NCI-H2029 treated with DMSO at 0.1 percent for 48 hours (cell line): ENCODE measurements at regions not wholly inside any gene's neighbourhood (a gene's known extent, or its start where the extent isn't known, plus 50 kb on each side); places are given as distances from the start of the nearest gene placed in this dataset.
"Not testable (repeated sequence)": the region's sequence is repeated elsewhere in the genome, so short reads cannot be mapped to it uniquely, and the experiment has no call there.

Experiments used
- DNase-seq: peaks from one replicate; lab custom pipeline; 2025; lab: John Stamatoyannopoulos, UW

DNA sequence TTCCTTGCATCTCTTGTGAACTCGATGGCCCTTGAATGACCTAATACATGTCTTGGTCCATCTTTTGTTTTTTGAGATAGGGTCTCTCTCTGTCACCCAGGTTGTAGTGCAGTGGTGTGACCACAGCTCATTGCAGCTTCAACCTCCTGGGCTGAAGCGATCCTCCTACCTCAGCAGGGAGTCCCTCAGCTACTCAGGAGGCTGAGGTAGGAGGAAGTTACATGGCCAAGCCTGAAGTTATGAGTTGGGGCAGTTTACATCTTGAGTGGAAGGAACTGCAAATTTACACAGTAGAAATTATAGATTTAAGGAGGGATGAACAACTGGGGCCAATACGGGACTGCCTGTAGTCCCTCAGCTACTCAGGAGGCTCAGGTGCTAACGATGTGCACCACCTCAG lies 97.2 kb upstream of the METTL14 start:
- DNase-seq, result no peak

DNA sequence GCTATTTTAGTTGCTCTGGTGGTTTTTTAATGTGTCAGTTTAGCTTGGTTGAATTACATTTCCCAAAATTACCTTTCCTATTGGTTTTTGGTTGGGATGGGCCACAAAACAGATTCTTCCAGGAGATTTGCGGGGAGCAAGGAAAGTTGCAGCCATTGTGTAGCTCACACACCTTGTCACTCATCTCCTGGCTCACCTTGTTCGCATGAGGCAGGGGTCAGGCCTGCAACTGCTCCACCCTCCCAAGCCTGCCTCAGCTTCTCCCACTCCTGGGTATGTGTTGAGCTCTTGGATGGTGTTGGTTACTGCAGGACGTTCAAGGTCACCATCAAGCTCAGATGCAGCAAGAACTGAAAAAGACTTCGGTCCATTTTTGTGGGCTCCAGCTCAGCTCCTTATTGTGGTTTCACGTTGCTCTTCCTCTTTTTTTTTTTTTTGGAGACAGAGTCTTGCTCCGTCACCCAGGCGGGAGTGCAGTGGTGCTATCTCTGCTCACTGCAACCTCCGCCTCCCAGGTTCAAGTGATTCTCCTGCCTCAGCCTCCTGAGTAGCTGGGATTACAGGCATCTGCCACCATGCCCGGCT lies 95.6 kb upstream of the METTL14 start:
- no peak for DNase-seq

DNA sequence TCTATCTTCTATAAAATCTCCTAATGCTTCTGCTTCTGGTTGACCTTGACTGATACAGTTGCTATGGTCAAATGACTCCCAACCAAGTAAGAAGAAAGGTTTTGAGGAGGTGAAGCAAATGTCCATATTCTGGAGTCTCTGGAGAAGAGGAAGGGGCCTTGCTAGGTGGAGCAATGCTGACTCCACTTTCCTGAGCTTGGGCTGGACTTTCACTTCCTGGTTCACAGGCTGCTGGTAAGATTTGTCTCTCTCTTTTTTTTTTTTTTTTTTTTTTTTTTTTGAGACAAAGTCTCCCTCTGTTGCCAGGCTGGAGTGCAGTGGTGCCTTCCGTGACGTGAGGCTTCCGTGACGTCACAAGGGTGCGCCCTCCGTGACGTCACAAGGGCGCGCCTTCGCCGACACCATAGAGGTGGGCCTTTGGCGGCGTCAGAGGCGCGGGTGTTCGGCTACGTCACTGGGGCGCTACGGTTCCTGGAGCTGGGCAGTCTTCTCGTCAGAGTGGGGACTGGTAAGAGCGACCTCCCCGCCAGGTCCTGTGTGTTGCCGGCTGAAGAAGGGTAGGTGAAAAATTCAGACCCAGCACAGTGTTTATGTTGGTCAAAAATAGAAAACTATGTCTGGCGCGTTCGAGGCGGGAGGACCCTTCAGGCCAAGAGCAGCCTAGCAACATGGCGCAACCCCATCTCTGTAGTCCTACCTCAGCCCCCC lies 93.7 kb upstream of the METTL14 start:
- DNase-seq, result not testable (repeated sequence)

DNA sequence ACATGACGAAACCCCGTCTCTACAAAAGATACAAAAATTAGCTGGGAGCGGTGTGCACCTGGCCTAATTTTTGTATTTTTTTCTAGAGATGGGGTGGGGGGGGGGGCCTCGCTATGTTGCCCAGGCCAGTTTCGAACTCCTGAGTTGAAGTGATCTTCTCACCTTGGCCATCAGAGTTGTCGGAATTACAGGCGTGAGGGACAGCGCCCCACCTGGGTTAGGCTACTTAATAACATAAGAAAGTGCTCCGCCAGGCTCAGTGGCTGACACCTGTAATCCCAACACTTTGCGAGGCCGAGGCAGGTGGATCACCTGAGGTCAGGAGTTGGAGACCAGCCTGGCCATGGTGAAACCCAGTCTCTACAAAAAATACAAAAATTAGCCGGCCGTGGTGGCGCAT lies 92.9 kb upstream of the METTL14 start:
- not testable (repeated sequence) for DNase-seq

DNA sequence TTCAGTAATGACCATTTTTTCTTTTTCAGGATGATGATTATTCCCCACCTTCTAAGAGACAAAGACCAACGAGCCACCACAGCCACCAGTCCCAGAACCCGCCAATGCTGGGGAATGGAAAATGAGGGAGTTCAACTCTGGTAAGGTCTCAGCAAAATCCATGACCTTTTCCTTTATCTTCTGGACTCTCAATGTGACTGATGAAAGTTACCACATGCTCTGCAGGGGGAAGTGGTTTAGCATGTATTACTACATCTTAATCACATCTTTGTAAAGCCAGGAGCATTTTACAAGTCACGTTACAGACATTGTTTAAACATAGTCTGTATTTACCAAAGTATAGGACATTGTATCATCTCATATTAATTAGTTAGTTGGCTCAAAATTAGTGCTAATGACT lies 89.3 kb upstream of the METTL14 start:
- not testable (repeated sequence) for DNase-seq

DNA sequence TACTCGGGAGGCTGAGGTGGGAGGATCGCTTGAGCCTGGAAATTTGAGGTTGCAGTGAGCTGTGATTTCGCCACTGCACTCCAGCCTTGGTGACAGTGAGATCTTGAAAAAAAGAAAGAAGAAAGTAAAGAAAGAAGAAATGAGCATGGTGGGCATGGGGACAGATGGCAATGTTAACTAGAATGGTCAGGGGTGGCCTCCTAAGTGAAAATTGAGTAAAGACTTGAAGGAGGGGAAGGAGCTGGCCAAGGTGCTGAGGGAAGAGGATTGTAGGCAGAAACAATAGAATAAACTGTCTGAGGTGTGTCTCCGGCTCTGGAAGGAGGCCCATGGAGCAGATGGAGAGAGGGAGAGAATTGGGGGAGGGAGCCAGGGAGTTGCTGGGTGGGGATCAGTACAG lies 60.1 kb upstream of the METTL14 start:
- DNase-seq, result not testable (repeated sequence)

DNA sequence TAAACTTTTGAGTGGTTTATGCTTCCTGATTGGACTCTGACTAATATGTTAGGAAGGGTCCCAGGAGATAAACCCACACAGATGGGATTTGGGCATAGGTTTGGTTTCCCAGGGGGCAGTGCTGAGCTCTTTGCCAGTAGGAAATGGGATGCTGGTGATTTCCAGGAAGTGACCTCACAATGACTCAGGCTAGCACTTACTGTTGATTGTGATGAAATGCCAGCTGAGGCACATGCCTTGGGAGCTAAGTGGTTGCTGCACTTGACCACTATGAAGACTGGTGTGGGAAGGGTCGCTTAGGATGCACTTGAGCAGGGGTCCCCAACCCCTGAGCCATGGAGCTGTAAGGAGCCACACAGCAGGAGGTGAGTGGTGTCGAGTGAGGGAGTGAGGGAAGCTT lies 55.5 kb upstream of the METTL14 start:
- not testable (repeated sequence) for DNase-seq

DNA sequence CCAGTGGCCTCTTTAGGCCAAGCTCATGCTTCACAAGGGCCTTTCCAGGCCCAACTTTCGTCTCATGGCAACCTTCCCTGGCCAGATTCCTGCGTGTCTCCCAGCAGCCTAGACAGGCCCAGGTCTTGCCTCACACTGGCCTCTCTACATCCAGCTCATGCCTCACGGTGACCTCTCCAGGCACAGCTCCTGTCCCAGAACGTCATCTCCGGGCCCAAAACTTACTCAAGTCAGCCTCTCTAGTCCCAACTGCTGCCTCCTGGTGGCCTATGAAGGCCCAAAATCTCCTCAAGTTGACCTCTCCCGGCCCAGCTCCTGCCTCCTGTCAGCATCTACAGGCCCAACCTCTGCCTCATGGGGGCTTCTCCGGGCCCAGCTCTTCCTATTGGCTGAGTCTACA lies 54.3 kb upstream of the METTL14 start:
- not testable (repeated sequence) for DNase-seq

DNA sequence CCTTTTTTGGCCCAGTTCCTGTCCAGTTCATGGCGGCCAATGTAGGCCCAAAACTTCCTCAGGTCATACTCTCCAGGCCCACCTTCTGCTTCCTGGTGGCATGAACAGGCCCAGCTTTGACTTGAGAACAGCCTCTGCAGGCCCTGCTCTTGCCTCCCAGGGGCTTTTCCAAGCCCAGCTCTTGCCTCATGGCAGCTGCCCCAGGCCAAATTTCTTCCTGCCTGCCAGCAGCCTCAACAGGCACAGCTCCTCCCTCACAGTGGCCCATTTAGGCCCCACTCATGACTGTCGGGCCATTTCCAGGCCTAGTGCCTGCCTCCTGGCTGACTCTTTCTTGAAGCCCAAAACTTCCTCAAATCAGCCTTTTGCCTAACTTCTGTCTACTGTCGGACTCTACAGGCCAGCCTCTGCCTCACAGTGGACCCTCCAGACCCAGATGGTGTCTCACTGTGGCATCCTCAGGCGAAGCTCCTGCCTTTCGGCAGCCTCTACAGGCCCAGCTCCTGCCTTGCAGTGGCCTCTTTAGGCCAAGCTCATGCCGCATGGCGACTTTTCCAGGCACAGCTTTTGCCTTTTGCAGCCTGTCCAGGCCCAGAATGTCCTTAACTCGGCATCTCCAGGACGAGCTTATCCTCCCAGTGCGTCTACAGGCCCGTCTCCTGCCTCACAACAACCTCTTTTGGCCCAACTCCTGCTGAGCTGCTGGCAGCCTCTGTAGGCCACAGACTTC lies 53.7 kb upstream of the METTL14 start:
- not testable (repeated sequence) for DNase-seq

DNA sequence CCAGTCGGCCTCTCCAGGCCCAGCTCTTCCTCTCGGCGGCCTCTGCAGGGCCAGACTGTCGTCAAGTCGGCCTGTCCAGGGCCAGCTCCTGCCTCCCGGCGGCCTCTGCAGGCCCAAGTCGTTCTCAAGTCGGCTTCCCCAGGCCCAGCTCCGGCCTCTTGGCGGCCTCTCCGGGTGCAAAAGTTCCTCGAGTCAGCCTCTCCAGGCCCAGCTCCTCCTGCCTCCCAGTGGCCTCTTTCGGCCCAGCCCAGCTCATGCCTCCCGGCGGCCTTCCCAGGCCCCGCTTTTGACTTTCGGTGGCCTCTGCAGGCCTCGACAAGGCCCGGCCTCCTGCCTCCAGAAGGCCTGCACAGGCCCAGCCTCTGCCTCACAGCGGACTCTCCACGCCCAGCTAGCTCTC lies 51.7 kb upstream of the METTL14 start:
- DNase-seq, result not testable (repeated sequence)

DNA sequence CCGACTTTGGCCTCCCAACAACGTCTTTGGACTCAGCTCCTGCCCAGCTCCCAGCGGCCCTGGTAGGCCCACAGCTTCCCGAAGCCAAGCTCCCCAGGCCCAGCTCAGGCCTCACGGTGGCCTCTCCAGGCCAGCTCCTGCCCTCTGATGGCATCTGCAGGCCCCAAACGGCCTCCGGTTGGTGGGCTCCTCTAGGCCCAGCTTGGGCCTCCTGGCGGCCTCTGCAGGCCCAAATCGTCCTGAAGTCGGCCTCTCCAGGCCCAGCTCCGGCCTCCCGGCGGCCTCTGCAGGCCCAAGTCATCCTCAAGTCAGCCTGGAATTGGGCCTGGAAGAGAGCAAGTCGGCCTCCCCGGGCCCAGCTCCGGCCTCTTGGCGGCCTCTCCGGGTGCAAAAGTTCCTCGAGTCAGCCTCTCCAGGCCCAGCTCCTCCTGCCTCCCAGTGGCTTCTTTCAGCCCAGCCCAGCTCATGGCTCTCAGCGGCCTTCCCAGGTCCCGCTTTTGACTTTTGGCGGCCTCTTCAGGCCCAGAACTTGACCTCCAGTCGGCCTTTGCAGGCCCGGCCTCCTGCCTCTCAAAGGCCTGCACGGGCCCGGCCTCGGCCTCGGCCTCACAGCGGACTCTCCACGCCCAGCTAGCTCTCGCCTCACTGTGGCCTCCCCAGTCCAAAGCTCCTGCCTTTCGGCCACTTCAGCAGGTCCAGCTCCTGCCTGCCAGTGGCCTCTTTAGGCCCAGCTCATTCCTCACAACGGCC lies 50.9 kb upstream of the METTL14 start:
- DNase-seq, result not testable (repeated sequence)
